BLaER1 (cell line): ENCODE measurements at regions not wholly inside any gene's neighbourhood (a gene's known extent, or its start where the extent isn't known, plus 50 kb on each side); places are given as distances from the start of the nearest gene placed in this dataset.

ENCODE experiments used
- H3K27ac ChIP-seq: shearing (Covaris generic); formaldehyde crosslinking; 2 replicates; pipeline ENCODE4 v1.8.1; 2022
- H3K27me3 ChIP-seq: shearing (Covaris generic); formaldehyde crosslinking; 2 replicates; pipeline ENCODE4 v1.8.1; 2022
- H3K36me3 ChIP-seq: shearing (Covaris generic); formaldehyde crosslinking; 2 replicates; pipeline ENCODE4 v1.8.1; 2022
- H3K4me1 ChIP-seq: shearing (Covaris generic); formaldehyde crosslinking; 2 replicates; pipeline ENCODE4 v1.8.1; 2022
- H3K4me2 ChIP-seq: shearing (Covaris generic); formaldehyde crosslinking; 2 replicates; pipeline ENCODE4 v1.8.1; 2022
- H3K4me3 ChIP-seq: shearing (Covaris generic); formaldehyde crosslinking; 2 replicates; pipeline ENCODE4 v1.8.1; 2022
- H3K9ac ChIP-seq: shearing (Covaris generic); formaldehyde crosslinking; 2 replicates; pipeline ENCODE4 v1.8.1; 2022
- H3K9me3 ChIP-seq: shearing (Covaris generic); formaldehyde crosslinking; 2 replicates; pipeline ENCODE4 v1.8.1; 2022
- H4K20me1 ChIP-seq: shearing (Covaris generic); formaldehyde crosslinking; 2 replicates; pipeline ENCODE4 v1.8.1; 2022
- Cebpa-rat ChIP-seq: shearing (Covaris generic); IDR thresholded peaks from 2 replicates; pipeline ENCODE4 v1.8.1; 2022

GRCh38 chr3:98999675-99000074 lies 98.2 kb upstream of the DCBLD2 start:
- no peaks in the 10 kb centered on the region for H3K27me3 ChIP-seq
- no peak overlapping the region for H3K4me3 ChIP-seq
- H4K20me1 ChIP-seq, result no peaks in the 10 kb centered on the region
- H3K36me3 ChIP-seq, result no peaks in the 10 kb centered on the region
- H3K27ac ChIP-seq, result no peak overlapping the region
- no peak overlapping the region for H3K9ac ChIP-seq
- H3K9me3 ChIP-seq, result no peaks in the 10 kb centered on the region
- H3K4me2 ChIP-seq, result no peak overlapping the region
- TF ChIP-seq Cebpa-rat, result no peak
- no peaks in the 10 kb centered on the region for H3K4me1 ChIP-seq

- no peak overlapping the region for H3K9ac ChIP-seq
- no peak overlapping the region for H3K4me3 ChIP-seq
- no peak for TF ChIP-seq Cebpa-rat
- no peaks in the 10 kb centered on the region for H4K20me1 ChIP-seq
- H3K27ac ChIP-seq, result no peak overlapping the region
- H3K27me3 ChIP-seq, result no peaks in the 10 kb centered on the region
- no peaks in the 10 kb centered on the region for H3K9me3 ChIP-seq
- H3K4me1 ChIP-seq, result no peaks in the 10 kb centered on the region
- no peak overlapping the region for H3K4me2 ChIP-seq
- no peaks in the 10 kb centered on the region for H3K36me3 ChIP-seq
These were observed 92.8 kb upstream of the DCBLD2 start for GRCh38 chr3:98994128-98994762.

- no peak overlapping the region for H3K4me3 ChIP-seq
- no peaks in the 10 kb centered on the region for H3K9me3 ChIP-seq
- no peak overlapping the region for H3K9ac ChIP-seq
- H4K20me1 ChIP-seq, result no peaks in the 10 kb centered on the region
- no peak overlapping the region for H3K4me2 ChIP-seq
- no peak for TF ChIP-seq Cebpa-rat
- no peaks in the 10 kb centered on the region for H3K36me3 ChIP-seq
- H3K27ac ChIP-seq, result no peak overlapping the region
- H3K4me1 ChIP-seq, result no peaks in the 10 kb centered on the region
- H3K27me3 ChIP-seq, result no peaks in the 10 kb centered on the region
These were observed 89.9 kb upstream of the DCBLD2 start for GRCh38 chr3:98991393-98991792.

GRCh38 chr3:98990657-98991056 lies 89.2 kb upstream of the DCBLD2 start:
- TF ChIP-seq Cebpa-rat, result no peak
- no peak overlapping the region for H3K4me2 ChIP-seq
- H3K27ac ChIP-seq, result no peak overlapping the region
- H3K27me3 ChIP-seq, result no peaks in the 10 kb centered on the region
- H4K20me1 ChIP-seq, result no peaks in the 10 kb centered on the region
- H3K36me3 ChIP-seq, result no peaks in the 10 kb centered on the region
- no peak overlapping the region for H3K9ac ChIP-seq
- no peaks in the 10 kb centered on the region for H3K9me3 ChIP-seq
- no peak overlapping the region for H3K4me3 ChIP-seq
- no peaks in the 10 kb centered on the region for H3K4me1 ChIP-seq

GRCh38 chr3:98986073-98986472 lies 84.6 kb upstream of the DCBLD2 start:
- Histone ChIP-seq H3K4me3 (no peak overlapping the region), H3K9me3 (no peaks in the 10 kb centered on the region), H3K36me3 (no peaks in the 10 kb centered on the region), H3K9ac (no peak overlapping the region), H3K4me1 (no peaks in the 10 kb centered on the region), H4K20me1 (no peaks in the 10 kb centered on the region), H3K27me3 (no peaks in the 10 kb centered on the region), H3K4me2 (no peak overlapping the region), H3K27ac (no peak overlapping the region)
- TF ChIP-seq Cebpa-rat, result no peak

GRCh38 chr3:98985431-98985830 lies 83.9 kb upstream of the DCBLD2 start:
- Histone ChIP-seq H3K4me2 (no peak overlapping the region), H3K9me3 (no peaks in the 10 kb centered on the region), H4K20me1 (no peaks in the 10 kb centered on the region), H3K36me3 (no peaks in the 10 kb centered on the region), H3K27me3 (no peaks in the 10 kb centered on the region), H3K4me1 (no peaks in the 10 kb centered on the region), H3K27ac (no peak overlapping the region), H3K4me3 (no peak overlapping the region), H3K9ac (no peak overlapping the region)
- TF ChIP-seq Cebpa-rat, result no peak

- H3K4me1 ChIP-seq, result no peaks in the 10 kb centered on the region
- no peaks in the 10 kb centered on the region for H4K20me1 ChIP-seq
- no peak overlapping the region for H3K4me3 ChIP-seq
- H3K9me3 ChIP-seq, result no peaks in the 10 kb centered on the region
- no peak overlapping the region for H3K27ac ChIP-seq
- H3K4me2 ChIP-seq, result no peak overlapping the region
- no peak overlapping the region for H3K9ac ChIP-seq
- no peak for TF ChIP-seq Cebpa-rat
- no peaks in the 10 kb centered on the region for H3K36me3 ChIP-seq
- H3K27me3 ChIP-seq, result no peaks in the 10 kb centered on the region
These were observed 82.5 kb upstream of the DCBLD2 start for GRCh38 chr3:98984024-98984423.

- Histone ChIP-seq H3K4me3 (no peak overlapping the region), H3K27me3 (no peaks in the 10 kb centered on the region), H3K36me3 (no peaks in the 10 kb centered on the region), H3K4me1 (no peaks in the 10 kb centered on the region), H3K4me2 (no peak overlapping the region), H3K27ac (no peak overlapping the region), H3K9ac (no peak overlapping the region), H3K9me3 (no peaks in the 10 kb centered on the region), H4K20me1 (no peaks in the 10 kb centered on the region)
- TF ChIP-seq Cebpa-rat, result no peak
These were observed 80.9 kb upstream of the DCBLD2 start for GRCh38 chr3:98982351-98982750.

GRCh38 chr3:98980915-98981596 lies 79.6 kb upstream of the DCBLD2 start:
- no peaks in the 10 kb centered on the region for H3K9me3 ChIP-seq
- H3K4me3 ChIP-seq, result no peak overlapping the region
- H3K36me3 ChIP-seq, result no peaks in the 10 kb centered on the region
- no peak overlapping the region for H3K27ac ChIP-seq
- H4K20me1 ChIP-seq, result no peaks in the 10 kb centered on the region
- H3K27me3 ChIP-seq, result no peaks in the 10 kb centered on the region
- no peak overlapping the region for H3K4me2 ChIP-seq
- no peak overlapping the region for H3K9ac ChIP-seq
- H3K4me1 ChIP-seq, result no peaks in the 10 kb centered on the region
- TF ChIP-seq Cebpa-rat, result no peak

- no peaks in the 10 kb centered on the region for H4K20me1 ChIP-seq
- H3K4me3 ChIP-seq, result no peak overlapping the region
- H3K9ac ChIP-seq, result no peak overlapping the region
- H3K4me2 ChIP-seq, result no peak overlapping the region
- H3K27me3 ChIP-seq, result no peaks in the 10 kb centered on the region
- no peaks in the 10 kb centered on the region for H3K36me3 ChIP-seq
- H3K9me3 ChIP-seq, result no peaks in the 10 kb centered on the region
- TF ChIP-seq Cebpa-rat, result no peak
- H3K4me1 ChIP-seq, result no peaks in the 10 kb centered on the region
- H3K27ac ChIP-seq, result no peak overlapping the region
These were observed 77.8 kb upstream of the DCBLD2 start for GRCh38 chr3:98979296-98979695.
